Breast epithelium (tissue), 4 donors: ENCODE measurements at regions not wholly inside any gene's neighbourhood (a gene's known extent, or its start where the extent isn't known, plus 50 kb on each side); places are given as distances from the start of the nearest gene placed in this dataset.

ENCODE experiments used
- DNase-seq, 2 donors: peaks; one replicate each; pipeline ENCODE4 v3.0.0-alpha.2; 2019; ENCODE audit warnings: low spot score in 2 of 2
- H3K27ac ChIP-seq, 2 donors: fragments of 200-600 bp; sonication (generic) in 1 of 2; one replicate each; pipeline ENCODE4 v1.5.1; 2016 to 2019; ENCODE audit warnings: mild to moderate bottlenecking in 1 of 2
- H3K27me3 ChIP-seq, 2 donors: fragments of 200-600 bp; sonication (generic) in 1 of 2; one replicate each; pipeline versions ENCODE4 v1.5.1 to v1.6.0; 2017 to 2019; ENCODE audit warnings: control low read depth in 1 of 2, mild to moderate bottlenecking in 1 of 2
- H3K36me3 ChIP-seq: fragments of 200-600 bp; one replicate; pipeline ENCODE4 v1.5.1; 2019
- H3K4me1 ChIP-seq, 2 donors: fragments of 200-600 bp; sonication (generic); one replicate each; pipeline ENCODE4 v1.5.1; 2016 to 2019; ENCODE audit warnings: control low read depth in 1 of 2
- H3K4me3 ChIP-seq, 3 donors: fragments of 200-600 bp; sonication (generic); 1 replicate in 2 of 3; 2 replicates in 1 of 3; pipeline ENCODE4 v1.5.1; 2016 to 2019; ENCODE audit warnings: mild to moderate bottlenecking in 3 of 3, moderate library complexity in 2 of 3
- H3K9me3 ChIP-seq, 2 donors: fragments of 200-600 bp; sonication (generic) in 1 of 2; one replicate each; pipeline ENCODE4 v1.5.1; 2016 to 2019; ENCODE audit warnings: control low read depth in 1 of 2
- CTCF ChIP-seq, 3 donors: fragments of 450-650 bp; IDR thresholded peaks; one replicate each; pipeline ENCODE4 v1.5.1; 2016 to 2017; ENCODE audit warnings: antibody characterized with exemption in 3 of 3, mild to moderate bottlenecking in 3 of 3, moderate library complexity in 3 of 3
- POLR2A ChIP-seq: fragments of 450-650 bp; IDR thresholded peaks from one replicate; pipeline ENCODE4 v1.6.1; 2016; ENCODE audit warnings: antibody characterized with exemption, mild to moderate bottlenecking, moderate library complexity
- POLR2AphosphoS5 ChIP-seq, 3 donors: sonication (generic); formaldehyde crosslinking; IDR thresholded peaks; one replicate each; pipeline ENCODE4 v1.6.1; 2017; ENCODE audit warnings: antibody characterized with exemption in 3 of 3
- intact Hi-C: fragments of 100-400 bp; cut with DNase I; formaldehyde crosslinking; loops from one replicate; pipeline ENCODE4 v1.15.1; 2023; ENCODE audit warnings: low total_unique reads

DNA sequence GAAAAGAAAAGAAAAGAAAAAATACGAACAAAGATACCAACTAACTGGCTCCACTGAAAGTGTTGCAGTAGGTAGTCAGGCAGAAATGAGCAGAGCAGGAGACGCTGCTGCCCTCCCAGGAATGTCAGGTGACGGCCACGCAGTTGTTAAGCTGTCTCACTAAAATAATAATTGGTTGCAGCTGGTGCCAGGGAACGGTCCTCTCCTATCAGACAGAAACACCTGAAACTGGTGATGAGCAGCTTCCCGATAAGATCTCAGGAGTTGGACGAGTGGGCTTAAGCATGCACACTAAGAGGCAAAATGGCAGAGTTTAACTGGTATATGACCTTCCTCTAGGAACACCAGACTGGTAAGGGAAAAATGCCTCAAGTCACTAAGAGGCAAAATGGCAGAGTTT is 611.1 kb downstream of the ZEB2 start:
- intact Hi-C loops = no loop called here
- TF ChIP-seq CTCF (IDR thresholded peaks at IDR 0.05) (no peak), POLR2A (no peak), POLR2AphosphoS5 (IDR thresholded peaks at IDR 0.05) (no peak)
- Histone ChIP-seq H3K36me3 (no peaks in the 10 kb centered on the region), H3K4me3 (no peak overlapping the region), H3K27me3 (no peaks in the 10 kb centered on the region), H3K27ac (no peak overlapping the region), H3K4me1 (no peaks in the 10 kb centered on the region), H3K9me3 (no peaks in the 10 kb centered on the region)
- no peak for DNase-seq

- intact Hi-C loops = no loop called here
- no peaks in the 10 kb centered on the region for H3K9me3 ChIP-seq
- H3K4me3 ChIP-seq = no peak overlapping the region
- no peak for TF ChIP-seq POLR2AphosphoS5 (IDR thresholded peaks at IDR 0.05)
- TF ChIP-seq POLR2A = no peak
- TF ChIP-seq CTCF (IDR thresholded peaks at IDR 0.05) = no peak
- no peaks in the 10 kb centered on the region for H3K27me3 ChIP-seq
- H3K36me3 ChIP-seq = no peaks in the 10 kb centered on the region
- no peak overlapping the region for H3K27ac ChIP-seq
- no peak for DNase-seq
- no peaks in the 10 kb centered on the region for H3K4me1 ChIP-seq
Observed at GRCh38 chr2:143907801-143908200, 612.1 kb downstream of the ZEB2 start.

GRCh38 chr2:143906850-143907249 is 613.1 kb downstream of the ZEB2 start:
- H3K27ac ChIP-seq = no peak overlapping the region
- H3K9me3 ChIP-seq = no peaks in the 10 kb centered on the region
- no peaks in the 10 kb centered on the region for H3K4me1 ChIP-seq
- no peak overlapping the region for H3K4me3 ChIP-seq
- intact Hi-C loops = no loop called here
- no peaks in the 10 kb centered on the region for H3K36me3 ChIP-seq
- DNase-seq = no peak
- no peak for TF ChIP-seq POLR2A
- TF ChIP-seq POLR2AphosphoS5 (IDR thresholded peaks at IDR 0.05) = no peak
- TF ChIP-seq CTCF (IDR thresholded peaks at IDR 0.05) = no peak
- H3K27me3 ChIP-seq = no peaks in the 10 kb centered on the region

DNA sequence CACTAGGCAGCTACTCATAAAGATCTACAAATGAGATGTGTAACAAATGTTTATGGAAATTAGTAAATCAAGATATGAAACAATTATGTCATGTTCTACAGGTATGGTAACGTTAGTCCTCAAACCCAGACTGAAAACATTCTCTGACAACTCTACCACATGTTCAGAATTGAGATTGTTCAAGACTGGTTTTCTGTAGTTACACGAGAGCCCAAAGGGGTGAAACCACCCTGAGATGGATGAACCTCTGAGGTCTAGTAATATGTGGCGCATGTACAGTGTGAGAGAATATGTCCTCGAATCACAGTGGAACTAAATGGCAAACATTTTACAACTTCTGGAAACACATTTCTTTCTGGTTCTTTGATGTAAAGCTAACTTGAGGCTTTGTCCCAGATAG is 614.3 kb downstream of the ZEB2 start:
- intact Hi-C loops = no loop called here
- TF ChIP-seq CTCF (IDR thresholded peaks at IDR 0.05) = no peak
- H3K9me3 ChIP-seq = no peaks in the 10 kb centered on the region
- H3K27me3 ChIP-seq = no peaks in the 10 kb centered on the region
- H3K4me3 ChIP-seq = no peak overlapping the region
- no peaks in the 10 kb centered on the region for H3K36me3 ChIP-seq
- DNase-seq = no peak
- H3K27ac ChIP-seq = no peak overlapping the region
- H3K4me1 ChIP-seq = no peaks in the 10 kb centered on the region

DNA sequence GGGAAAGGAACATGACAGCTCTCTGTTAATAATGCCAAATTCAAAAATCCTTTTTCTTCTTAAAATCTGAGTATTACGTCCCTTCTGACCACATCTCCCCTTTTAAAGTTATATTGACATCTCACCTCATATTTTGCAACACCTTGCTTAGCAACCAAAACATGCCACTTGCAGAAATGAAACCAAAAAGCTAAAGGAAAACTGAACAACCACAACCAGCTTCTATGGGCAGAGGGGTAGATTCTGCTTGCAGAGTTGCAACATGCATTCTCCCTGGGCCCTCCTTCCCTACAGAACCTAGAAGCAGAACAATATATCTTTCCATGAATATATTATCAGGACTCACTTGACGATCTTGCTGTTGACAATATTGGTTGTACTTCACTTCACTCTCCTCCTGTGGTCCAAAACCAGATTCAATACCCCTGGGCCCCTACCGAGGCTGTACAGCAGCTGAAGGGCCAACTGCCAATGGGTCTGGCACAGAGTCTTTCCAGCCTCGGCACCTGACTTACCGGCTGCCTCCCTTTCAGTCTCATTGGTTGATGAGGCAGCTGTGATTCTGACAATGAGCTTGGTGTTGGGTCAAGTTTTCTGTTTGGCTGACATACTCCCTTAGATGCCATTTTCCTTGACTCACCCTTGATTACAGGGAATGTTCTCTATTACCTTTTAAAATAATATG is 616.6 kb downstream of the ZEB2 start:
- no peaks in the 10 kb centered on the region for H3K27me3 ChIP-seq
- DNase-seq = no peak
- H3K9me3 ChIP-seq = no peaks in the 10 kb centered on the region
- no peak overlapping the region for H3K27ac ChIP-seq
- intact Hi-C loops = no loop called here
- no peaks in the 10 kb centered on the region for H3K36me3 ChIP-seq
- TF ChIP-seq POLR2AphosphoS5 (IDR thresholded peaks at IDR 0.05) (no peak), POLR2A (no peak), CTCF (IDR thresholded peaks at IDR 0.05) (no peak)
- H3K4me1 ChIP-seq = no peaks in the 10 kb centered on the region
- H3K4me3 ChIP-seq = no peak overlapping the region
